GM18502 (cell line): ENCODE measurements at regions not wholly inside any gene's neighbourhood (a gene's known extent, or its start where the extent isn't known, plus 50 kb on each side); places are given as distances from the start of the nearest gene placed in this dataset.
A peak's percentile ranks its signal among the peaks of the same experiment; 100 is the strongest.
"Not testable (repeated sequence)": the region's sequence is repeated elsewhere in the genome, so short reads cannot be mapped to it uniquely, and the experiment has no call there.

Source experiments
- ATAC-seq: cut with Tn5 transposase; IDR thresholded peaks from one replicate; pipeline ENCODE4 v1.9.1; 2021; ENCODE audit warnings: mild to moderate bottlenecking; ENCODE audit not compliant: unreplicated experiment, poor library complexity

- ATAC-seq, result no peak
Observed at GRCh38 chr5:45893309-45893708, 197.1 kb upstream of the HCN1 start.

GRCh38 chr5:45890441-45891080 lies 194.4 kb upstream of the HCN1 start:
- ATAC-seq, result not testable (repeated sequence)

DNA sequence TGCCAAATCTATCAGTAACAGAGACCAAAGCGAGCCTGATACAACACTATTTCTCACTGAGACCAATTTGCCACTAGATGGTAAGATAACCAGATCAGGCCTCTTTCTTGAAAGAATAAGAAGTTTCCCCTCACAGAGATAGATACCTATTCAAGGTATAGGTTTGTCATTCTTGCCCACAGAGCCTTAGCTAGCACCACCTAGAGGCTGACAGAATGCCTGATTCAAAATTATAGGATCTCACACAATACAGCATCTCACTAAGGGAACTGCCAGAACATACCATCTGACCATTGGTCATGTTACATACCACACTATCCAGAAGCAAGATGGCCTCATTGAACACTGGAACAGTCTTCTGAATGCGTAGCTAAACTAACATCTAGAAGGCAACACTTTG lies 166.6 kb upstream of the HCN1 start:
- ATAC-seq, result no peak

- no peak for ATAC-seq
Observed at GRCh38 chr5:45847877-45848276, 151.7 kb upstream of the HCN1 start.

GRCh38 chr5:45826055-45826454 lies 129.9 kb upstream of the HCN1 start:
- ATAC-seq, result no peak

DNA sequence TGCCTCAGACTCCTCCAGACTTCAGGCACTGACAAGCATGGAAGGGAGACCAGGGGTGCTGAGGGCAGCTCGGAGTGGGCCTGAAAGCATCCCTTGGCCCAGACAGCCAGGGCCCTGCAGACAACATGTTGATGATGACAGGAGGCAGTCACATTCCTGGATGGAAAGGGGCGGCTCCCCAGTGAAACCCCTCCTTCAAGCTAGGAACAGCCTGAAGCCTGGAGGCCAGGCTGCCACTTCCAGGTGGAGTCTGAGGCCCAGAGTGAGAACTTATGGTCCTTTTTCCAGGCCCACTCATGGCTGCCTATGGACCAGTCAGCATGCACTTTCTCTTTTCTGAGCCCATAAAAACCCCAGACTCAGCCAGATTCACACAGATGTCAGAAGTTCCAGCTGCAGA lies 104.2 kb upstream of the HCN1 start:
- no peak for ATAC-seq

GRCh38 chr5:45799388-45799787 lies 103.2 kb upstream of the HCN1 start:
- ATAC-seq, result no peak

GRCh38 chr5:45796959-45797553 lies 100.9 kb upstream of the HCN1 start:
- ATAC-seq, result no peak

DNA sequence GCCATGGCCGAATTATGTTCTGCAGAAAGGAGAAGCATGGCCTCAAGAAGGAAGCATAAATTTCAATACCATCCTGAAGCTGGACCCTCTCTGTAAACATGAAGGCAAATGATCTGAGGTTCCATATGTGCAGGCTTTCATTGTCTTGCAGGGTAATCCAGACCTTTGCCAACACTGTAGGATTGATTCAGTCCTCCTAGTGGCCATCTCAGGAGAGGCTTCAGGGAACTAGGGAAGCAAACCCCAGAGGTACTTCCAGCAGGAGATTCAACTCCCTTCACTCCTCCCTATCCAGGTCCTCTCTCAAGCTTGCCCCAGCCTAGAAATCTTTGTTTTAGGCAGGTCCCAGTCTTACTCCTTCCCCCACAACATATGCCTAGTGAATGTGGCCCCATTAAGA lies 99.3 kb upstream of the HCN1 start:
- no peak for ATAC-seq

DNA sequence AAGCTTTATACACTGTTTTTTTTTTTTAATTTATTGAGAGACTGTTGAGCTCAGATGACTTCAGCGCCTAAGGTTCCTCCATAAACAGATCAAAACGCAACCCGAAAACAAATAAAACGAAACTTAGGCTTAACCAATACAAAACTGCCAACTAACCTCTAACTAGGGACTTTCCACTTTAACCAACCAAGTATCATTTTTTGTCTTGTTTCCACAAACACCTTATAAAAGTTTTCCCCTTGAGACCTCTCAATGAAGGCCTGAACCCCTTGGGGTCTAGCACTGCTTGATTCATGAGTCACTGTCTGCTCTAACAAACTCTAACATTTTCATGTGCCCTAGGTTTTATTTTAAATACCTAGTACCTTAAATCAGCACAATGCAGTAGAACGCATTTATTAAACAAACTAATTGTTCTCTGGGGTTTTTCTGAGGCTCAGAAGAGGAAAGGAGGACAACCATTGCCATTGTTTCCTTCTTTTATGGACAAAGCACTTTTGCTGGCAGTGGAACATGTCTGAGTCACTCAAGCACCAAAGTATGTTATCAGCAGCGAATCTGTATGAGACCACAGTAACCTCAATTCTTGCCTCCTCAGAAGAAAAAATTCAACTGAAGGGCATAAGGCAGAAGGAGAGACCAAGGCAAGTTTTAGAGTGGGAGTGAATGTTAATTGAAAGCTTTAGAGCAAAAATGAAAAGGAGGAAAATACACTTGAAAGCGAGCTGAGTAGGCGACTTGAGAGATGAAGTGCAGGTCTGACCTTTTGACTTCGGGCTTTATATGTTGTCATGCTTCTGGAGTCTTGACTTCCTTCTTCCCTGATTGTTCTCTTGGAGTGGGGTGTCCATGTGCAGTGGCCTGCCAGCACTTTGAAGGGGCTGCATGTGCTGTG lies 97.7 kb upstream of the HCN1 start:
- ATAC-seq, result peak; percentile 90

DNA sequence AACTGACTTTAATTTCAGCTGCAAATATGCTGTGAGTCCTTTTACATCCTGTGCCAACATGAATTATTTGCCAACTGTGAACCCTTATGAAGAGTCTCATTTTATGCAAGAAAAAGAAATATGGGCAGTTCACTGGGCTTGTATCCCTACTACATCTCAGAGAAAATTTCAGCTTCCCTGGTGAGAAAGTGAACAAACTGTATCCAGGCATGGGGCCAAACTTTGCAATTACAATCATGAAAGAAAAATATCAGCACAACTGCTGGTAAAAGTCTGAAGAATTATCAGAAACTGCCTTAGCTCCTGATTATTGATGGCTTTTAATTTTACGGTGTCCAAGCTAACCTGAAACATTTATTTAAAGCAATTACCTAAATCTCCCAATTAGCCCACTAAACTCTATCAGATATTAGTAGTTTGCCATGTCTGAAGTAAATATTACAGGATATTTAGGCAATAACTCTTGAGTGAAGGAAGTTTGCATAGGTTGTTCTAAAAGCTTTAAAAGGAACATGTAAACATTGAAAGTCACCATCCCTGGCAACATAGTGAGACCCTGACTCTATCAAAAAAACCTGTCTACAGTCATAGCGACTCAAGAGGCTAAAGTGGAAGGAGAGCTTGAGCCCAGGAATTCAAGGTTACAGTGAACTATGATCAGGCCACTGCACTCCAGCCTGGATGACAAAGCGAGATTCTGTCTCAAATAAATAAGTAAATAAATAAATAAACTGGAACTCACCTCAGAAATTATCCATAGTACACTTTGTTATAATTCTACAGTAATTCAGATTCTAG lies 83.9 kb upstream of the HCN1 start:
- no peak for ATAC-seq

DNA sequence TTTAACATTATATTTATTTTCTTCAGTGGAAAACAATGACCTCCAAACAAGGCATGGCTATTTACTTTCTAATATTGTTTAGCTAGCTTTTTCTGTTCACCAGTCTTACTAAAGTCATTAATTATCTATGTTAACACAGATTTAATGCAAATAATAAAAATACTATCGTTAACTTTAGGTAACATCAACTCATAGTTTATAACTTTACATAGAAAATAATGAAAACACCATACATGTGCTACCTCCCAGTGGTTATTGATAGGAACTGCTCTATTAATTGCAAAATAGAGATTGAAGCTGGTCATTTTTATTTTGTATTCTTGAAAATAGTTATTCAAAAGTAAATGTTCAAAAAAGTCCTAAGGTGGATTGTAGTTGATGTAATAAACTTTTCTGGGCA lies 78.3 kb upstream of the HCN1 start:
- ATAC-seq, result no peak

DNA sequence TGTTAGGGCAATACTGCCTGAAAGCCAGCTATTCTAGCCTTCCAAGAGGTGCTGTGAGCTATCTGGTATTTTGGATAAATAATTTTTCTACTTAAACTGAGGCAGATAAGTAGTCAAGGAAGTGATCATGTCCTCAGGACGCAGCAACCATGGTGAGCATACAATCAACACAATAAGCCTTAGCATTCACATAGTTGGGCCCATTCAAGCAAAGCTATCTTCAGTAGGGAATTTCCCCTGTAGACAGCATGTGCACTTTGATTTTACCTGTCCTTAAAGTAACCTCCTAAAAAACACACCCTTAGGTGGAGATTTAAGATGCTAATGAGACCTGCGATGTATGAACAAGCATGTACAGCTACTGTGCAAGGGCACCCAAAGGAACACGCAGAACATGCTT lies 76.2 kb upstream of the HCN1 start:
- ATAC-seq, result peak; percentile 41

- ATAC-seq, result no peak
Observed at GRCh38 chr5:45765561-45765960, 69.4 kb upstream of the HCN1 start.

DNA sequence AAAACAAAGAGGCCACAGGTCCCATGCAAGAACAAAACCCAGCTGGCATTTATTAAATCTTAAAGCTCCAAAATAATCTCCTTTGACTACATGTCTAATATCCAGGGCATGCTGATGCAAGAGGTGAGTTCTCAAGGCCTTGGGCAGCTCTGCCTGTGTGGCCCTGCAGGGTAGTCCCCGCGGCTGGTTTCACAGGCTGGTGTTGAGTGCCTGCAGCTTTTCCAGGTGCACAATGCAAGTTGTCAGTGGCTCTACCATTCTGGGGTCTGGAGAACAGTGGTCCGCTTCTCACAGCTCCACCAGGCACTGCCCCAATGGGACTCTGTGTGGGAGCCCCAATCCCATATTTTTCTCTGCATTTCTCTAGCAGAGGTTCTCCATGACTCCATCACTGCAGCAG lies 54.4 kb upstream of the HCN1 start:
- no peak for ATAC-seq

DNA sequence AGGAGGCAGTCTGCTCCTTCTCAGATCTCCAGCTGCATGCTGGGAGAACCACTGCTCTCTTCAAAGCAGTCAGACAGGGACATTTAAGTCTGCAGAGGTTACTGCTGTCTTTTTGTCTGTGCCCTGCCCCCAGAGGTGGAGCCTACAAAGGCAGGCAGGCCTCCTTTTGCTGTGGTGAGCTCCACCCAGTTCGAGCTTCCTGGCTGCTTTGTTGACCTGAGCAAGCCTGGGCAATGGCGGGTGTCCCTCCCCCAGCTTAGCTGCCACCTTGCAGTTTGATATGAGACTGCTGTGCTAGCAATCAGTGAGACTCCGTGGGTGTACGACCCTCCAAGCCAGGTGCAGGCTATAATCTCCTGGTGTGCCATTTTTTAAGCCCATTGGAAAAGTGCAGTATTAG lies 52.3 kb upstream of the HCN1 start:
- not testable (repeated sequence) for ATAC-seq
